Kidney tubule cell (primary cell): ENCODE measurements at regions not wholly inside any gene's neighbourhood (a gene's known extent, or its start where the extent isn't known, plus 50 kb on each side); places are given as distances from the start of the nearest gene placed in this dataset.
A peak's percentile ranks its signal among the peaks of the same experiment; 100 is the strongest.
"Not testable (repeated sequence)": the region's sequence is repeated elsewhere in the genome, so short reads cannot be mapped to it uniquely, and the experiment has no call there.

ENCODE experiments used
- DNase-seq: peaks from one replicate; pipeline ENCODE4 v3.0.0-alpha.2; 2018; ENCODE audit warnings: low spot score

DNA sequence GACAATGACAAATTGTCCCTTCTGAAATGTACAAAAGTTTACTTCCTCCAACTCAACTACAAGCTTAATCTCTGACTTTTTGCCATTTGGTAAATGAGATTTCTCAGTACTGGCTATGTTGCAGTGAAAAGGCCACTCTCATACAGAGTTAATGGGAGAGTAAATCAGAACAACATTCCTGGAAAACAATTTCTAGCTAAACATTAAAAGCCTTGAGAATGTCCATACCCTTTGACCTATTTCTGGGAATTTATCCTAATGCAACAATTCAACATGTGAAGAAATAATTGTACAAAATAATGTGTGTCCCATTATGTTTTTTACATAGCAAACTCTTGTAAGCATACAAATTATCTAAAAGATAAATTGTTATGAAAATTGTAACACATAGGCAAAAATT lies 56.3 kb upstream of the SPEF2 start:
- DNase-seq = no peak

DNA sequence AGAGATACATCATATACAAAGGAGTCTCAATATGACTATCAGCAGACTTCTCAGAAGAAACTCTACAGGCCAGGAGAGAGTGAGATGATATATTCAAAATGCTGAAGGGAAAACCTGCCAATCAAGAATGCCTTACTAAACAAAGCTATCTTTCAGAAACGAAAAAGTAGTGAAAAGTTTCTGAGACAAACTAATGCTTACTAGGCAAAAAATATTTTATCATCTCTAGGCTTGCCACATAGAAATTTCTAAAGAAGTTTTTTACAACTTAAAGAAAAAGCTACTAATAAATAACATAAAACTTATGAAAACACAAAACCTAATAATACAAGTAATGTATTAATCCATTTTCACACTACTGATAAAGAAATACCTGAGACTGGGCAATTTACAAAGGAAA lies 59.9 kb upstream of the SPEF2 start:
- no peak for DNase-seq

DNA sequence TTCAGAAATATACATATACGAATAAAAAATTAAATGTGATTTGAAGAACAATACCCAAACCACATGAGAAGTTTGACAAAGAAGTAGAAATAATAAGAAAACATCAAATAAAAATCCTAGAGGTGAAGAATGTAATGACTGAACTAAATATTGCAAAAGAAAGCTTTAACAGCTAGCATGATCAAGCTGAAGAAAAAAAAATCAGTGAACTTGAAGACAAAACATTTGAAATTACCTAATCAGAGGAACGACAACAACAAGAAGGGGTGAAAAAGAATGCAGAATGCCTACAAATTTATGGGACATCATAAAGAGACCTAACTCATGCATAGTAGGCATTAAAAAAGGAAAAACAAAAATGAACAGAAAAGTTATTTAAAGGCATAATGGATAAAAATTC lies 60.5 kb upstream of the SPEF2 start:
- no peak for DNase-seq

DNA sequence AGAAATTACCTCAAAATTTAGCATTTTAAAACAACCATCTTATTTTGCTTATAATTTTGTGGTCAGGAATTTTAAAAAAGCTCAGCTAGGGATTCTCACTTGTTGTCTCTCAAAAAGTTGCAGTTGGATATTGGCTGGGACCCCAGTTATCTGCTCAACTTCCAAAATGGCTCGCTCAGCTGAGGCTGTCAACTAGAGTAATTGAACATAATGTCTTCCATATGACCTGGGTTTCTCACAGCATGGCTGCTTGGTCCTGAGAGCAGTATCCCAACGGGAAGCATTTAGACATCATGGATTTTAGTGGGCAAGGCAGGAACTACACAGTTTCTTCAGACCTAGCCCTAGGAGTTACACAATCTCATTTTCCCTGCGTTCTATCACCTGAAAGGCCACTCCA lies 63.6 kb upstream of the SPEF2 start:
- DNase-seq = no peak

DNA sequence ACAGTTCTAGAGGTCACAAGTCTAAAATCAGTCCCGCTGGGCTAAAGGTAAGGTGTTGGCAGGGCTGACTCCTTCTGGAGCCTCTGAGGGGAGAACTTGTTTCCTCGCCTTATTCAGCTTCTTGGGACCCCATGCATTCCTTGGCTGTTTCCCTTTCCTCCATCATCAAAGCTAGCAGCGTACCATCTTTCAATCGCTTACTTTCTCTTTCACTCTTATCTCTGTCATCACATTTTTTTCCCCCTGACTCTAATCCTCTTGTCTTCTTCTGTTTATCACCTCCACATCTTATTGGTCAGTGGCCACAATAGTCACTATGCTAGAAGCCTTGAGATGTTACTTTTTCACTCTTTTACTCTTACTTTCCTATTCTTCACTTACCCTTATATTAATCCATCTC lies 72.5 kb upstream of the SPEF2 start:
- DNase-seq = no peak

DNA sequence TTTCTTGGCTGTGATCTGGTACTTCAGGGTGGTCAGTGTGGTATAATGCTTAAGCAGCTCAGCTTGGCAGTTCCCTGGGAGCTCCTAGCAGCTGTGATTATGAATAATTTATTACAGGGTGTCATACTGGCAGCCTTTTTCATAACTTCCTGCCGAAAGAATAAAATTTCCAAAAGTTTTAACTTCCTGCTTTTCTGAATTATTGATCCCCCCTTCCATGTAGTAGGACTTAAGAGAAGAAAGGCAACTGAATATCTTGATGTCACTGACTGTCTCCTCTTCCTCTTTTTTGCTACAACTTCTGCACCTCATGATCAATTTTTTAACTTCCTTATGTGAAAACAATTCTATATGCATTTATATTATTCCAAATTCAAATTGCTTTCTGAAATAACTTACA lies 74.3 kb upstream of the SPEF2 start:
- DNase-seq = no peak

DNA sequence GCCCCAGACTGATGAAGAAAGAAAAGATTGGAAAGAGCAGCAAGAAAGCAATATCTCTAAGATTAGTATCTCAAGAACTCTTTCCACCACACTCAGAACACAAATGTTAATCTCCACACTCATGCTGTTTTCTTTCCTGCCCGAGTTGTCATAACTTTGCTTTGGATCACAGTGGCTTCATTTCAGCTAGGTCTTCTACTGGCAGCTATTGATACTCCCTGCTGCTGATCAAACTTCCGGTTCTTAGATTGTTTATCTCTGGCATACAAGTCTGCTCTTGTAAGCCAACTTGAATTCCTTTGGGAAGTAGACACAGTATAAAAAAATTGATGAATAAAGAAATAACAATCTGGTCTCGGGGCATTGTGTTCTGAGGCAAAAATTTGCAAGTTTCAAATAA lies 77.7 kb upstream of the SPEF2 start:
- no peak for DNase-seq

DNA sequence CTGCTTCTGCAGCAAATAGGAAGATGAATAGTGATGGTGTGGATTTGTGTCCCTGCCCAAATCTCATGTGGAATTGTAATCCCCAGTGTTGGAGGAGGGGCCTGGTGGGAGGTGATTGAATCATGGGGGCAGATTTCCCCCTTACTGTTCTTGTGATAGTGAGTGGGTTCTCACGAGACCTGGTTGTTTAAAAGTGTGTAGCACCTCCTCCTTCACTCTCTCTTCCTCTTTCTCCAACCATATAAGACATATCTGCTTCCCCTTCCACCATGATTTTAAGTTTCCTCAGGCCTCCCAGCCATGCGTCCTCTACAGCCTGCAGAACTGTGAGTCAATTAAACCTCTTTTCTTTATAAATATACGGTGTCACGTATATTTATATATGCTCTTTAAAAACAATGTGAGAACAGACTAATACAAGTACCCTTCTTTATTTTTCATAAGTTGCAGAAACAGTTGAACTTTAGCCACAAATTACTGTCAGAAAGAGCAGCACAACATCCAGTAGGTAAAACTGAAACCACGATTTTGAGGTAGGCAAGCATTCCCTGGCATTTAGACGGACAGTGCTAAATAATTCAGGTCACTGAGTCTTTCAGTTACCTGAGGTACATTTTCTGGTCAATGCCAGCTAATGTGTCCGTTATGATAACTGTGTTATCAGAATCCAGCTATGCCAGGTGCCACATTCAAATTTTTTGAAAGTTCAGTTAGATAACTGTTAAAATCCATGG lies 79.3 kb upstream of the SPEF2 start:
- DNase-seq = no peak

DNA sequence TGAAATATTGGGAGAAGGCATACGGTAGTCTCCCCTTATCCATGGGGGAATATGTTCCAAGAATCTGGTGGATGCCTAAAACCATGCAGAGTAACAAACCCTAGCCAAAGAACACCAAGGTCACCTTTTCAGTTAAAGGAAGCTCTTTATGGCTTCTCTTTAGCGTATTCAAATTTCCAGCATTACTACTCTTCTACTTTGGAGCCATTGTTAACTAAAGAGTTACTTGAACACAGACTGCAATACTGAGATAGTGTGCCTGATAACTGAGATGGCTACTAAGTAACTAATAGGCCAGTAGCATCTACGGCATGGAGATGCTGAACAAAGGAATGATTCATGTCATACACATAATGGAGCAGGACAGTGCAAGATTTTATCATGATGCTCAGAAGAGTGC lies 84.5 kb upstream of the SPEF2 start:
- no peak for DNase-seq

DNA sequence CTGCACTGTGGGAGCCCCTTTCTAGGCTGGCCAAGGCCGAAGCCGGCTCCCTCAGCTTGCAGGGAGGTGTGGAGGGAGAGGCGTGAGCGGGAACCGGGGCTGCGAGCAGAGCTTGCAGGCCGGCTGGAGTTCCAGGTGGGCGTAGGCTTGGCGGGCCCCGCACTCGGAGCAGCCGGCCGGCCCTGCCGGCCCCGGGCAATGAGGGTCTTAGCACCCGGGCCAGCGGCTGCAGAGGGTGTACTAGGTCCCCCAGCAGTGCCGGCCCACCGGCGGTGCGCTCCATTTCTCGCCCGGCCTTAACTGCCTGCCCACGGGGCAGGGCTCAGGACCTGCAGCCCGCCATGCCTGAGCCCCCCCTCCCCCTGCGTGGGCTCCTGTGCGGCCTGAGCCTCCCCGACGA lies 86.1 kb upstream of the SPEF2 start:
- not testable (repeated sequence) for DNase-seq

DNA sequence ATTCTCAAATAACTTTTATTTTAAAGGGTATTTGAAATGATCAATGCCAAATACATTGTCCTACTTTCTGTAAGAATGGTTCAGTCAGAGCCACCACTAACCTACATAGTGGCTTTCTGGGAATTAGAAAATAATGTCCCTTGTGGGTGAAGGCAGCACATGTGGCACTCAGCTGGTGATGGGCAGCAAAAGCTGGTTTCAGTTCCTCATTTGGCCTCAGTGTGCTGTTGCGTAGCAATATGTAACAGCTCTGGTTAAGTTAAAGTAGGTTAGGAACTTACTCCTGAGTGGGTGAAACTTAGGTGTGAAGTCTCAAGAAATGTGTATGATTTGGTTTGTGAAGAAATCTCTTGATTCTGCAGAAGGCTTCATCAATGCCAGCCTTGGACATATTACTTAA lies 99.6 kb upstream of the SPEF2 start:
- no peak for DNase-seq

DNA sequence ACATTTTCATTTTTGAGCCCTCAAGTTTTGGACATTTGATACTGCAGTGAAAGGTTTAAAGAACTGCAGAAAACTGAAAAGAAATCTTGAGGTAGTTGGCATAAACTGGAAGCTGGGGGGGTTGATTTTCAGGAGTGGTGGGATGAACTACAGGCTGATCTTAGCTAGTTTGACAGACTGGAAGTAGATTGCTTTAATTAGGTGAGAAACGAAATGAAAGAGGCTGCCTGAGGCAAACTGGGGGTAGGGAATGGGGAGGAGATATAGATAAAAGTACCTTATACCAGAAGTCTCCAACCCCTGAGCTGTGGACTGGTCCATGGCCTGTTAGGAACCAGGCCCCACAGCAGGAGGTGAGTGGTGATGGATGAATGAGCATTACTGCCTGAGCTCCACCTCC lies 101.4 kb upstream of the SPEF2 start:
- DNase-seq = no peak

DNA sequence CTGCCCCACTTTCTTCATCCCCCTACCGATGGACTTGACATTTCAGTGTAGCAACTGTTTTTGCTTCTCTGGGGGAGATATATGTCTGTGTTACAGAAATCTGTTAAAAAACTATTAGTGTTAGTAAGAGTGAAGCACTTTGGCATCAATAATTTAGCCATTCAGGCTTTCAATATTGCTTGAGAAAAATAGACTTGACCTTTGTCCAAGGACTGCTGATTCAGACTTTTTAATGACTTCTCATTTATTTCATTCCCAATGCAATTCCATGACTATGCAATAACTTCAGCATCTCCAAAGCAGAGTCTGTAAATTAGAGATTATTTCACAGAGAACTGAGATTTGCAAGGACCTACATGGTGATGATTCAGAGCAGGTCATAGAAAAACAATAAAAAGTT lies 104.1 kb upstream of the SPEF2 start:
- no peak for DNase-seq

DNA sequence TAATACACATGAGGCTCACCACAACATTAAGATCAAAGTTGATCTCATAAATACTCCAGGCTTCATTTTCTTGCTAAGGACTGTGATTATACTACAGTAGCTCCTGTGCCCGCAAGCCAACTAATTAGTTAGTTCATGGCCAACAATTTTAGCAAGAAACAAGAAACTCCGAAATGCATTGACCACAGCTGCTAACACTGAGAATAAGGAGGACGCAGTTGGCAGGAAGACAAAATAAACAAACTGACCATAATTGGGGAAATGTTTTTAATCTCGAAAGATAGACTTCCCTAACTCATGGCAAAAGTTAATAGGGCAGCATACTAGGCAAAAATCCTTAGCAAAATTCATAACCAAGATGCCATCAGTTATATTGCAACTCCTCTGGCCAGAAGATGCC lies 115.5 kb upstream of the SPEF2 start:
- no peak for DNase-seq

DNA sequence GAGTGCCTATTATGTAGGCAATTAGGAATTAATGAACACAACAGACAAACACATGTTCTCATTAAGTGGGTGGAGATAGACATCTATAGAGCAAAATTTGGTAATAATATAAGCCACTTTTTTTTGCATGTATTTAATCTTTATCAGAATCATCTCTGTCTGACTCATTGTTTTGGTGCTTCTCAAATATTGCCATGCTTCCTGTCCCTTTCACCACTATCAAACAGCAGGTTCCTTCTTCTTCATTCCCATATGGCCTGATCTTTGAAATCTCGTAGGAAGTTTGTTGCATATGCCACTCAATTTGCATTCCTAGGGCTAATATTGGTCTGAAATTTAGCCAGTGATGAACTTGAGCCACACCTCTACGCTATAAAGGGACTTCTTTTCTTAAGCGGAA lies 128.9 kb upstream of the SPEF2 start:
- DNase-seq = no peak

DNA sequence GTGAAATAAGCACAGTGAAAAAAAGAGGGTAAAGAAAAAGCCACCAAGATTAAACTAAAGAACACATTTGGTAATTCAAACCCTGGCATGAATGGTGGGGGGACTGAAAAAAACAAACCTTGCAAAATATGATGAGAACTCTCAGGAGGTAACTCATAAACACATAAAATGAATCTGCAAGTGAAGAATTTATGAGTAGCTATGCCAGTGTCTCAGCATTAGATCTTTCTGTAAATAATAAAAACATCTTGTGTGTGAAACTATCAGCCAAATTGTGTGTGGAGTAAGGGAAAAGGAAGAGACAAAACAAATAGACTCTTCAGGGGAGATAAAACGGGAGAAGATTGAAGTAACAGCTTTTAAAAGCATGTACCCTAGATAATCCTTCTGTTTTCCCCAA lies 129.6 kb upstream of the SPEF2 start:
- DNase-seq = no peak

DNA sequence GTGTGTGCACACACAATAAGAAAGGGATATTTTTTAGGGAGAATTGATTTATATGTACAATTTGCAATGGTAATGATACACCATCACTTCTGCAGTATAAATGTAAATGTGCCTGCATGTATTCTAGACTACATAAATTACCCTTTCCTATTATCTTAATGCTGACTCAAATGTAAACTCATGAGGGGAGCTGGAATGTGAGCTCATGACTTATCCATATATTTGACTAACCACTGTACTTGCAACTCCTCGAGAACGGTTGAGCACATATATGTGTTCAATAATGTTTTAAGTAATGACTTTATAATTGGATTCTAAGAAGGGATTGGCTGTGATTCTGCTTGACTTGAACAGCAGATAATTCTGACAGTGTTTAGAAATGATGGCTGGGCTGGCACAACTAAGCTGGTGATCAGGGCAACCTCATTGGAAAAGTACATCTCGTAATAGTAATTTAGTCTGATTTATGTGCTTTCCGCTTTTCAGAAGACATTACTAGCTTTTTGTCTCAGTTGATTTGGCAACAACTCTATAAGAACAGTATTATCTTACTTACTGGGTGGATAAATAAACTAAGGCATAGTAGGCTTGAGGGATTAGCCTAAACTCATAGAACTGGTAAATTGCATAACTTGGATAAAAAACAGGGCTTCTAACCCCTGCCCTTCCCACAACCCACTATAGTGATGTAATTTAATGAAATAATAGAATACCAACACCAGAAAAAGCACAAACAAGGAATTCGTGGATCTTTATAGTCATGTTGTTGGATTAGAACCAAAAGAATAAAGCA lies 130.2 kb upstream of the SPEF2 start:
- DNase-seq = no peak

DNA sequence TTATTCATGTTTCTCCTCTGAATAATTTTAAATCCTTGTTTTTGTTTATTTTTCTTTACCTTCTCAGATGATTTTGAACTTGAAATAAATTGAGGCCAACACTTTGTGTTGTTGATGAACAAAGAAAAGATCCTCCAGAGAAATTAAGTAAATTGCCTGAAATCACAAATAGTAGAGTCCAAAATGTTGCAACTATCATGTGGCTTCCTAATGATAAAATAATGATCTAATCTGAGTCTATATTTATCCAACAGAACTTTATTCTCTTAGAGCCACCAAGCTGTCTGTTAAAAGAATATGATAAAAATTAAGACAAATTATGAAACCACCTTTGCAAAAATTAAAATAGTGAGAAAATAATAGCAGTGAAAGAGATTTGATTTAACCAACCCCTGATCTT lies 132.2 kb upstream of the SPEF2 start:
- no peak for DNase-seq

DNA sequence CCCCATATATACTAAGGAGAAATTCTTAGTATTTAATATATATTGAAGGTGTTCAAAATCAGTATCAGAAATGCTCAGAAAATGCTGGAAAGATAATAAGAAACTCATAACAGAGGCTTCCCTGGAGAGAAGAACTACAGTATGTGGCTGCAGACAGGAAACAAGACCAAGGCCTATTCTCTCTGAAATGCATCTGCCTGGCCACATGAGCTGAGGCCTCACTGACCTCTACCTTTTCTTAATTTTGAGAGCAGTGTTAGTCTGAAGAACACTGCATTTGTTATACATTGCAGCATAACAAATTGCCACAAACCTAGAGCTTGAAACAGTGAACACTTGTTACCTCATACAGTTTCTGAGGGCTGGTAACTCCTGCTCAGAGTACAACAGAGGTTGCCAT lies 133.4 kb upstream of the SPEF2 start:
- DNase-seq = no peak

DNA sequence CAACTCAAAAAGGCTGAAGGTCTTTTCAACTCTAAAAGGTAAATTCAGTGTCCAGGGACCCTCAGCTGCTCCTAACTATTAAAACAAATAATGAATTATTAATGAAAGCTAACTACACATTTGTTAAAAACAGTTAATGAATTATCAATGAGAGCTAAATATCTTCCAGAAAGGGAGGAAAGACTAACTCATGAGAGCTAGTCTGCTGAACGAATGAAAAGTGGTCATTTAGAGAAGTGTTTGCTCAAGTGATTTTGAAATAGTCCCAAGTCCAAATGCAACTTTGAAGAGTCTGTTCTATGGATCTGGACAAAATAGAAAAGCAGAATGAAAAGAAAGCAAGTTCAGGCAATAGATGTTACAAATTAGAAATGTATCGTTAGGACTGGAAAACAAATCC lies 133.9 kb upstream of the SPEF2 start:
- no peak for DNase-seq

DNA sequence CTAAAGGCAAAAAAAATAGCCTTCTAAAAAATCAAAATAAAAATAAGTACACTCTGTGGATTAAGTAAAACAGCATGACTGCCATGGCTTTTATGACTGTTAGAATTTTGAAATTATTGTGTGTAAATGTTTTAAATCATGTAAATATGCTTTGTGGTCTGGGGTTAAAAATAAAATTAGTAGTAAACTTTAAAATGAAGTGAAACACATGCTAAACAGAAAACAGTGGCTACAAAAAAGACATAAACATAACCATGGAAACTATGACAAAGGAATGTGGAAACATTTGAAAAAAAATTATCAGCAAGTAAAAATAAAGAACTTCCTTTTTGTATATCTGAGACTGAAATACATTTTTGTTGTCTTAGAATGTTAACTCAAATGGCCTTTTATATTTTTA lies 134.5 kb upstream of the SPEF2 start:
- DNase-seq = no peak

DNA sequence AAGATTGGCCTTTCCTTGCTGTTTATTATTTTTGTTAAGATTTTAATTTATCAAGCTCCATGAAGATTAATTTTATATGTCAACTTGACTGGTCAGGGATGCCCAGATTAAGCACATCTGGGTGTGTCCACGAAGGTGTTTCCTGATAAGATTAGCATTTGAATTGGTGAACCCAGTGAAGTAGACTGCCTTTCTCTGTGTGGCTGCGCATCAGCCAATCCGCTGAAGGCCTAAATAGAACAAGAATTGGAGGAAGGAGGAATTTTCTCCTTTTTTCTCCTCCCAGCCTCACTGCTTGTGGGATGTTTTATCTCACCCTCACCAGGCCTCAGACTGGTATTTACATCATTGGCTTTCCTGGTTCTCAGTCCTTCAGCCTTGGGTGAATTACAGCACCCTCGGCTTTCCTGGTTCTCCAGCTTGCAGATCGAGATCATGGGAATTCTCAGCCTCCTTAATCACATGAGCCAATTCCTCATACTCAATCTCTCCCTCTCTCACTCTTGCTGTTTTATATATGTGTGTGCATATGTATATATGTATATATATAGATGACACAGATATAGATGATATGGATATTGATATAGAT lies 135.4 kb upstream of the SPEF2 start:
- no peak for DNase-seq

DNA sequence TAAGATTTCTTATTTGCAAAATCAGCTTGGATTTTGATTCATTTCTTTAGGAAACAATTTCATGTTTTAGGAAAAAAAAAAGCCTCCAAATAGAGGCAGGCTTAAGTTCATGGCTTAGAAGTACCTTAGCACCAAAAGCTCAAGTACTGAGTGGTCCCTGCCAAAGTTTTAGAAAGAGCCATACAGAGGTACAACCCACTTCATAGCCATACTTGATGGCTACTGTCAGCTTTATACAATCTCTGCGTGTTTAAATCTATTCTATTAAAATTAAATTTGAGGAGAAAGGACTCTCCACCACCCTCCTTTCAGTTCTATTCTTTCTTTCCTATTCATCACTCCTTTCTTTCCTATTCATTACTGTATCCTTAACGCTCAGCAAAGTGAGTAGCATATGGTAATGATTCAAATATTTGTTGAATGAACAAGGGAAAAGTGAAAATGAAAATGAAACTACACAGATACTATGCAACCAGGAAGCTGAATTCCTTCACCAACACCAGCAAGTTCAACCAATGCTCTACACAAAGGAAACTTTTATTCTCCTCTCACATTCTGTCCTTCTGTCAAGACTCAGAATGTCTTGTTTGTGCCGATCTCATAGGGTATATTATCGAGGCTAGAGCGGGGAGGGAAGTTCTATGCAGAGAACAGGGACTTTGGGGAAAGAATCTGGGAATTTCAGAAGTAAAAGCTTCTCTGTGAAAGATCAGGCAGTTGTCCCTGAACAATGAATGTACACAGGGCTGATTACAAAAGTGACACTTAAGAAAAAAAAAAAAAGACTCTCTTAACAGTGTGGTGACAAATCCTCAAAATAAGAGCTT lies 138.6 kb upstream of the SPEF2 start:
- peak; percentile 78 for DNase-seq
